ENCODE measurements at regions not wholly inside any gene's neighbourhood (a gene's known extent, or its start where the extent isn't known, plus 50 kb on each side); places are given as distances from the start of the nearest gene placed in this dataset.

DNA sequence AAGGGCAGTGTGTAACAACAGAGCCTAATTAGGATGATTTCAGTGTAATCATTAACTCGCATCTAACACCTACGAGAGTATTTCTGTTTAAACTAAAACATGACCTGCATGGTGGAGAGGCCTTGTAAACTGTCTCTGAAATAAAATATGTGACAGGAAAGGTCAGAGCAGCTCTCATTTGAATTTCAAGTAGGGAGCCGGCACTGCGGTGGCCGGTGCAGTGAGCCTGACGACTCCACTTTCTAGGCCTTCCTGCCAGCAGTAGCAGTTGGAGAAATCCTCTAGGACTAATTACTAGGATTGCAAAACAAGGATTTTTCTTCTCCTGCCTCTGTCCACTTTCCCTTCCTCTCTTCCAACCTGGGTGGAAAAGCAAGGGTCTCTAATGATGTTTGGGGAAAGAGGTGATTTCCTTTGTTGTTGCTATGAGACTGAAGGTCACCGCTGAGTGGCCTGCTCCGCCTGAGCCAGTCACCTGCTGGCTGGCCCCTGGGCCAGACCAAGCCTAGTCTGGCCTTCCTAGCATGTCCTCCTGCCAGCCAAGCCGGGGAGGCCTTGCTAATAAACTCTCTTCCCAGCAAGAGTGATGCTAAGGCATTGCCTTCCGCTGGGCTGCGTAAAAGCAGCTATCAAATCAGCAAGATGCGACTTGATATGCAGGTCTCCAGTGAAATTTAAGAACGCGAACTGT, 245.7 kb downstream of the PSAT1 start:
- H3K27me3 ChIP-seq (replicated peaks; ENCODE audit: control insufficient read depth, insufficient read depth, low read length): peaks cover 22% of the 10 kb centered on the region
- H3K4me3 ChIP-seq (ENCODE audit: low read length): no peak overlapping the region
- no peak overlapping the region for H3K9ac ChIP-seq (ENCODE audit: low read length)
- H3K4me1 ChIP-seq (ENCODE audit: control insufficient read depth, insufficient read depth, low read length): peaks cover 4% of the 10 kb centered on the region
- no peaks in the 10 kb centered on the region for H3K36me3 ChIP-seq (ENCODE audit: control insufficient read depth, insufficient read depth, low read length, severe bottlenecking)
- H3K9me3 ChIP-seq (ENCODE audit: control insufficient read depth, low read length): no peaks in the 10 kb centered on the region
- DNase-seq (ENCODE audit: low read depth): no peak

GRCh38 chr9:78543353-78543752, 246.4 kb downstream of the PSAT1 start:
- DNase-seq (ENCODE audit: low read depth): no peak
- Histone ChIP-seq H3K9me3 (ENCODE audit: control insufficient read depth, low read length) (no peaks in the 10 kb centered on the region), H3K4me3 (ENCODE audit: low read length) (no peak overlapping the region), H3K27me3 (replicated peaks; ENCODE audit: control insufficient read depth, insufficient read depth, low read length) (peaks cover 22% of the 10 kb centered on the region), H3K4me1 (ENCODE audit: control insufficient read depth, insufficient read depth, low read length) (peaks cover 4% of the 10 kb centered on the region), H3K9ac (ENCODE audit: low read length) (no peak overlapping the region), H3K36me3 (ENCODE audit: control insufficient read depth, insufficient read depth, low read length, severe bottlenecking) (no peaks in the 10 kb centered on the region)

DNA sequence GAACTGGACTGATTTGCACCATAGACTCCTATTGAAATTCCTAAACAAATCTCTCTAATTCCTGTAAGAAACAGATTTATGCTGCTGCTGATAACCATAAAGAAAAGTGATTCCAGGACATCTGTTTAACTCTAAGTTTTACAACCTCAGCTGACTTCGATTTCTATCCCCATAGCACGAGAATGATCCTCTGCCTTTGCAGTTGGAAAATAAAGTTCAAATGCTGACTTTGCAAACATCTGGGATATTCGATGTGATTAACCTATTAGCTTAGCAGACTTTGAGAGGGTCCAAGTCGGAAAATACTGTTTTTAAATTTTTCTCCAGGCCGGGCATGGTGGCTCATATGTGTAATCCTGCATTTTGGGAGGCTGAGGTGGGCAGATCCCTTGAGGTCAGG, 247.3 kb downstream of the PSAT1 start:
- H3K4me3 ChIP-seq (ENCODE audit: low read length): no peak overlapping the region
- no peak for DNase-seq (ENCODE audit: low read depth)
- H3K4me1 ChIP-seq (ENCODE audit: control insufficient read depth, insufficient read depth, low read length): peaks cover 4% of the 10 kb centered on the region
- H3K27me3 ChIP-seq (replicated peaks; ENCODE audit: control insufficient read depth, insufficient read depth, low read length): peaks cover 22% of the 10 kb centered on the region
- no peak overlapping the region for H3K9ac ChIP-seq (ENCODE audit: low read length)
- H3K36me3 ChIP-seq (ENCODE audit: control insufficient read depth, insufficient read depth, low read length, severe bottlenecking): no peaks in the 10 kb centered on the region
- H3K9me3 ChIP-seq (ENCODE audit: control insufficient read depth, low read length): no peaks in the 10 kb centered on the region

- peaks cover 8% of the 10 kb centered on the region for H3K4me1 ChIP-seq (ENCODE audit: control insufficient read depth, insufficient read depth, low read length)
- DNase-seq (ENCODE audit: low read depth): no peak
- no peaks in the 10 kb centered on the region for H3K36me3 ChIP-seq (ENCODE audit: control insufficient read depth, insufficient read depth, low read length, severe bottlenecking)
- no peak overlapping the region for H3K9ac ChIP-seq (ENCODE audit: low read length)
- no peaks in the 10 kb centered on the region for H3K9me3 ChIP-seq (ENCODE audit: control insufficient read depth, low read length)
- no peak overlapping the region for H3K4me3 ChIP-seq (ENCODE audit: low read length)
- peaks cover 22% of the 10 kb centered on the region for H3K27me3 ChIP-seq (replicated peaks; ENCODE audit: control insufficient read depth, insufficient read depth, low read length)
These were observed 250.9 kb downstream of the PSAT1 start for GRCh38 chr9:78547831-78548230.

- no peaks in the 10 kb centered on the region for H3K36me3 ChIP-seq (ENCODE audit: control insufficient read depth, insufficient read depth, low read length, severe bottlenecking)
- peaks cover 8% of the 10 kb centered on the region for H3K4me1 ChIP-seq (ENCODE audit: control insufficient read depth, insufficient read depth, low read length)
- no peak overlapping the region for H3K9ac ChIP-seq (ENCODE audit: low read length)
- peaks cover 22% of the 10 kb centered on the region for H3K27me3 ChIP-seq (replicated peaks; ENCODE audit: control insufficient read depth, insufficient read depth, low read length)
- no peak for DNase-seq (ENCODE audit: low read depth)
- H3K9me3 ChIP-seq (ENCODE audit: control insufficient read depth, low read length): no peaks in the 10 kb centered on the region
- H3K4me3 ChIP-seq (ENCODE audit: low read length): no peak overlapping the region
These were observed 251.7 kb downstream of the PSAT1 start for GRCh38 chr9:78548670-78549069.

GRCh38 chr9:78549711-78550110, 252.8 kb downstream of the PSAT1 start:
- peaks cover 18% of the 10 kb centered on the region for H3K27me3 ChIP-seq (replicated peaks; ENCODE audit: control insufficient read depth, insufficient read depth, low read length)
- H3K36me3 ChIP-seq (ENCODE audit: control insufficient read depth, insufficient read depth, low read length, severe bottlenecking): no peaks in the 10 kb centered on the region
- no peaks in the 10 kb centered on the region for H3K9me3 ChIP-seq (ENCODE audit: control insufficient read depth, low read length)
- peak; percentile 15 for DNase-seq (ENCODE audit: low read depth)
- H3K4me1 ChIP-seq (ENCODE audit: control insufficient read depth, insufficient read depth, low read length): peaks cover 8% of the 10 kb centered on the region
- no peak overlapping the region for H3K9ac ChIP-seq (ENCODE audit: low read length)
- no peak overlapping the region for H3K4me3 ChIP-seq (ENCODE audit: low read length)

DNA sequence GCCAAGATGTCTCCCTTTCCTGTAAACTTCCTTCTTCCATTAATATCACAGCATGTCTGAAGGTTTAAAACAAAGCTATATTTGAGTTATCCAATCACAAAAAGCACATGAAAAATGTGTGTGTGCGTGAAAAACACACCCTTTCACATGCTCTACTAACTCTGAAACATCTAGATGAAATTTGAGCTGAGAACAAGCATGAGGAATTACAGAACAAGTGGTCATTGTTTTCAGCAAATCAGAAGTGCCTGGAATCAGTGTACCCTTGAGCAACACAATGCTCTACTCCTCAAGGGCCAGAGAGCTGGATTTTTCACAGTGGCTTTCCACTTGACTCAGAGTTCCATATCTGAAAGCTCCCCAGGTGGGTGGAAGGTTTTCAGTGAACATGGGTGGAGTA, 255.9 kb downstream of the PSAT1 start:
- H3K4me1 ChIP-seq (ENCODE audit: control insufficient read depth, insufficient read depth, low read length): peaks cover 8% of the 10 kb centered on the region
- no peak overlapping the region for H3K4me3 ChIP-seq (ENCODE audit: low read length)
- H3K9me3 ChIP-seq (ENCODE audit: control insufficient read depth, low read length): no peaks in the 10 kb centered on the region
- peak; percentile 60 for DNase-seq (ENCODE audit: low read depth)
- peaks cover 9% of the 10 kb centered on the region for H3K27me3 ChIP-seq (replicated peaks; ENCODE audit: control insufficient read depth, insufficient read depth, low read length)
- no peak overlapping the region for H3K9ac ChIP-seq (ENCODE audit: low read length)
- H3K36me3 ChIP-seq (ENCODE audit: control insufficient read depth, insufficient read depth, low read length, severe bottlenecking): no peaks in the 10 kb centered on the region

DNA sequence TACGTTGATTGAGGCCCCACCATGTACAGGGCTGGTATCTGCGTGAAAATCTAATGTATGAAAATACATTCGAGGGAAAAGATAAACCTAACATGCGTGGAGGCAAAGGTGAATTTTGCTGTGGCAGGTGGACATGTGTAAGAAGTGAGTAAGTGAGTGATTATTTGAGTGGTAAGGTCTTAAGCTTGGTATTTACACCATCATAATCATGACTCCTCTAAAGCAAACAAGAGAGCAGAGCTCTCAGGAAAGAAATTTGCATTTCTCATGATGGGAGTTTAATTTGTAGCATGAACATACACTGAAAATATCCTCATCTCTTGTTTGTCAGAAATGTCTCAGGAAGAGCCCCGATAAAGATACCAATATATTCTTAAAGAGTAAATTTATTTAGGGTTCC, 260.6 kb downstream of the PSAT1 start:
- no peak for DNase-seq (ENCODE audit: low read depth)
- no peaks in the 10 kb centered on the region for H3K9me3 ChIP-seq (ENCODE audit: control insufficient read depth, low read length)
- peaks cover 16% of the 10 kb centered on the region for H3K27me3 ChIP-seq (replicated peaks; ENCODE audit: control insufficient read depth, insufficient read depth, low read length)
- H3K4me3 ChIP-seq (ENCODE audit: low read length): no peak overlapping the region
- H3K36me3 ChIP-seq (ENCODE audit: control insufficient read depth, insufficient read depth, low read length, severe bottlenecking): no peaks in the 10 kb centered on the region
- no peak overlapping the region for H3K9ac ChIP-seq (ENCODE audit: low read length)
- H3K4me1 ChIP-seq (ENCODE audit: control insufficient read depth, insufficient read depth, low read length): no peaks in the 10 kb centered on the region

GRCh38 chr9:78559449-78559885, 262.5 kb downstream of the PSAT1 start:
- Histone ChIP-seq H3K4me3 (ENCODE audit: low read length) (no peak overlapping the region), H3K27me3 (replicated peaks; ENCODE audit: control insufficient read depth, insufficient read depth, low read length) (peaks cover 16% of the 10 kb centered on the region), H3K9me3 (ENCODE audit: control insufficient read depth, low read length) (no peaks in the 10 kb centered on the region), H3K4me1 (ENCODE audit: control insufficient read depth, insufficient read depth, low read length) (peaks cover 2% of the 10 kb centered on the region), H3K9ac (ENCODE audit: low read length) (no peak overlapping the region), H3K36me3 (ENCODE audit: control insufficient read depth, insufficient read depth, low read length, severe bottlenecking) (no peaks in the 10 kb centered on the region)
- DNase-seq (ENCODE audit: low read depth): peak; percentile 53

DNA sequence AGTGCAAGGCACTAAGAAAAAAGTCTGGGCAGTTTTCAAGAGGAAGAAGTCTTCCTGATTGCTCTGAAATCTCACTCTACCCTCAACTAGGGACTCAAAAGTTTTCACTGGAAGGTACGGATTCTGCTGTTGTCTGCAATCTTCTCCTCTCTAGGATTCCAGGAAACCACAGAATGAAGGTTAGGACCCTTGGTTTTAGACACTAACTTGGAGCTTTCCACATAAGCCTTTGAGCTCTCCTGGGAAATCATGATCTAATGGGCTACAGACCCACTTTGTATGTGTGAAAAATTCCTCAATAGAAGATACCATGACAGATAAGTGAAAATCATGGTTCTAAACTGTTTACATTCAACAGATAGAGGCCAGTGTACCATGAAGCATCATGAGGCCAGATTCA, 265.1 kb downstream of the PSAT1 start:
- no peak for DNase-seq (ENCODE audit: low read depth)

DNA sequence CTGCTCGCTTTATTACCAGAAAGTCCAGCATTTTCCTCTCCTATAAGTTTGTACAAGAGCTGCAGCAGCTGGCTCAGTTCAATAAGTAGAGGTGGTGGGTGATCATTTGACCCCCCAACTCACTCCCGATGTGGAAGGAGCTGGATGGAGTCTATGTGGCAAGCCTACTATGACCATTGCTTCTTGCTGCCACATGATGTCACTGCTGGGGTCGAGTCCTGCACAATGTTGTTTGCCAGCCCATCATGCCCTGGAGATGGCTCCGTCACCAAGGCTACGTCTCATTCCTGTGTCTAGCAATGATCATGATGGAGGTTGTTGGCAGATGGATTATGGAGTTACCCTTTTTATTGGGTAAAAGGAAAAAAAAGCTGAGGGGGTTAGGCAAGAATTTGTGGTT, 266.3 kb downstream of the PSAT1 start:
- peaks cover 7% of the 10 kb centered on the region for H3K27me3 ChIP-seq (replicated peaks; ENCODE audit: control insufficient read depth, insufficient read depth, low read length)
- no peak overlapping the region for H3K9ac ChIP-seq (ENCODE audit: low read length)
- H3K9me3 ChIP-seq (ENCODE audit: control insufficient read depth, low read length): no peaks in the 10 kb centered on the region
- H3K36me3 ChIP-seq (ENCODE audit: control insufficient read depth, insufficient read depth, low read length, severe bottlenecking): no peaks in the 10 kb centered on the region
- peaks cover 24% of the 10 kb centered on the region for H3K4me1 ChIP-seq (ENCODE audit: control insufficient read depth, insufficient read depth, low read length)
- H3K4me3 ChIP-seq (ENCODE audit: low read length): no peak overlapping the region
- no peak for DNase-seq (ENCODE audit: low read depth)

More for the DNA sequence above, 265.1 kb downstream of the PSAT1 start:
- Histone ChIP-seq H3K9ac (ENCODE audit: low read length) (no peak overlapping the region), H3K9me3 (ENCODE audit: control insufficient read depth, low read length) (no peaks in the 10 kb centered on the region), H3K27me3 (replicated peaks; ENCODE audit: control insufficient read depth, insufficient read depth, low read length) (peaks cover 7% of the 10 kb centered on the region), H3K4me1 (ENCODE audit: control insufficient read depth, insufficient read depth, low read length) (peaks cover 17% of the 10 kb centered on the region), H3K4me3 (ENCODE audit: low read length) (no peak overlapping the region), H3K36me3 (ENCODE audit: control insufficient read depth, insufficient read depth, low read length, severe bottlenecking) (no peaks in the 10 kb centered on the region)

DNA sequence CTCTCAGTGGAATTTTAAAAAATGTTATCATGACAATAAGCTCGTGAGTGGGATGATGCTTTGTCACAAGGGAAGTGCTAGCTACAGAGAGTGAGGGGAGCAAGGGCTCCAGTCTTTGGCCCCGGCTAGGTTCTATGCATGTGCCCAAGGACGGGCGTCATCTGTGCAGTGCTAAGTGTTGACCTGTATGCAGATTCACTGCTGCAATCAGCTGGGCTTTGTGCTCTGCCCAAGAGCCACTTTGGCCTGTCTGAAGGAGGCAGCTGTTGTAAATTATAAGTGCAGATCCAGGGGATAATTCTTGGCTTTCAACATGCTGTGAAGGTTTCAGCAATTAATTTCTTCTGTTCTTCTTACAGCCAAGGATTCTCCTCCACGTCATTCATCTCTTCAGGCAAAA, 268.6 kb downstream of the PSAT1 start:
- no peaks in the 10 kb centered on the region for H3K9me3 ChIP-seq (ENCODE audit: control insufficient read depth, low read length)
- H3K4me3 ChIP-seq (ENCODE audit: low read length): no peak overlapping the region
- peaks cover 24% of the 10 kb centered on the region for H3K4me1 ChIP-seq (ENCODE audit: control insufficient read depth, insufficient read depth, low read length)
- DNase-seq (ENCODE audit: low read depth): peak; percentile 35
- H3K27me3 ChIP-seq (replicated peaks; ENCODE audit: control insufficient read depth, insufficient read depth, low read length): peaks cover 7% of the 10 kb centered on the region
- no peak overlapping the region for H3K9ac ChIP-seq (ENCODE audit: low read length)
- H3K36me3 ChIP-seq (ENCODE audit: control insufficient read depth, insufficient read depth, low read length, severe bottlenecking): no peaks in the 10 kb centered on the region

Data from adipocyte (in vitro differentiated cells).